Neural progenitor cell (in vitro differentiated cells): ENCODE measurements at regions not wholly inside any gene's neighbourhood (a gene's known extent, or its start where the extent isn't known, plus 50 kb on each side); places are given as distances from the start of the nearest gene placed in this dataset.
"Not testable (repeated sequence)": the region's sequence is repeated elsewhere in the genome, so short reads cannot be mapped to it uniquely, and the experiment has no call there.

Experiments used
- EZH2 ChIP-seq: fragments of 200-600 bp; sonication (generic); IDR thresholded peaks from 2 replicates; pipeline ENCODE4 v1.6.1; 2017; ENCODE audit warnings: antibody characterized with exemption, mild to moderate bottlenecking, moderate library complexity
- EZH2phosphoT487 ChIP-seq: fragments of 200-600 bp; sonication (generic); IDR thresholded peaks from 2 replicates; pipeline ENCODE4 v1.6.1; 2017; ENCODE audit warnings: antibody characterized with exemption
- TF ChIP-seq, protein P1 (sequence below): fragments of 200-600 bp; sonication (generic); IDR thresholded peaks from 2 replicates; pipeline ENCODE4 v1.5.1; 2017; ENCODE audit warnings: antibody characterized with exemption, mild to moderate bottlenecking

DNA sequence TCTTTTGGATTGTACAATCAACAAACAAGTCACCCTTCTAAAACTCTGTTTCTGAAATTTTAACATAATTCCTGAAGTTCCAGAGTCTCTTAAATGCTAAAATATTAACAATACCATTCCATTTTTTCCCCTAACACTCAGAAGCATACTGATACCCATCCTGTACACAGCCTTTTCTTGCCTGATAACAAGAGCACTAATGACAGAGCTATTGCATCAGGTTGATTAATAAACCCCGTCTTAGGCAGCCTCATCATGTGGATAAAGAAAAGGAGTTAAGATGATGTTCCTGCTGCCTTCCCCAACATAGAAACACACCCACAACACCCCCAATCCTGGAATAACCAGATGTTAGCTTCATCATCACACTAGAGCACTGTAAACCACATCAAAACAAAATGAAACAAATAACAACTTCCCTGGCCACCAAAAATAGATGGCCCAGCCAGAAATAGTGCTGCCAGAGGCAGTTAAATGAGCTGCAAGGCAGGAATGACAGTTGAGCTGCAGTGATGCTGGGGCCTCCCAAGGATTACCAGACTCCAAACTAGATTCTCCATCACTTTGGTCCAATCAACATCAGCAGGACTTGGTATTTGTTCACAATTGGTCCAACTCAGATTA lies 93.8 kb upstream of the NBPF26 start:
- TF ChIP-seq, protein P1, sequence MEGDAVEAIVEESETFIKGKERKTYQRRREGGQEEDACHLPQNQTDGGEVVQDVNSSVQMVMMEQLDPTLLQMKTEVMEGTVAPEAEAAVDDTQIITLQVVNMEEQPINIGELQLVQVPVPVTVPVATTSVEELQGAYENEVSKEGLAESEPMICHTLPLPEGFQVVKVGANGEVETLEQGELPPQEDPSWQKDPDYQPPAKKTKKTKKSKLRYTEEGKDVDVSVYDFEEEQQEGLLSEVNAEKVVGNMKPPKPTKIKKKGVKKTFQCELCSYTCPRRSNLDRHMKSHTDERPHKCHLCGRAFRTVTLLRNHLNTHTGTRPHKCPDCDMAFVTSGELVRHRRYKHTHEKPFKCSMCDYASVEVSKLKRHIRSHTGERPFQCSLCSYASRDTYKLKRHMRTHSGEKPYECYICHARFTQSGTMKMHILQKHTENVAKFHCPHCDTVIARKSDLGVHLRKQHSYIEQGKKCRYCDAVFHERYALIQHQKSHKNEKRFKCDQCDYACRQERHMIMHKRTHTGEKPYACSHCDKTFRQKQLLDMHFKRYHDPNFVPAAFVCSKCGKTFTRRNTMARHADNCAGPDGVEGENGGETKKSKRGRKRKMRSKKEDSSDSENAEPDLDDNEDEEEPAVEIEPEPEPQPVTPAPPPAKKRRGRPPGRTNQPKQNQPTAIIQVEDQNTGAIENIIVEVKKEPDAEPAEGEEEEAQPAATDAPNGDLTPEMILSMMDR = not testable (repeated sequence)
- not testable (repeated sequence) for TF ChIP-seq EZH2, EZH2phosphoT487
